ENCODE measurements at regions not wholly inside any gene's neighbourhood (a gene's known extent, or its start where the extent isn't known, plus 50 kb on each side); places are given as distances from the start of the nearest gene placed in this dataset.

- no peak for DNase-seq
Measured at GRCh38 chr6:113635222-113635986, 221.7 kb upstream of the MARCKS start.

GRCh38 chr6:113636357-113636824 lies 220.8 kb upstream of the MARCKS start:
- no peak for DNase-seq

- DNase-seq, result no peak
Measured at GRCh38 chr6:113640051-113640450, 217.1 kb upstream of the MARCKS start.

GRCh38 chr6:113642001-113642713 lies 215.0 kb upstream of the MARCKS start:
- DNase-seq, result no peak

- DNase-seq, result no peak
Measured at GRCh38 chr6:113642714-113643406, 214.3 kb upstream of the MARCKS start.

GRCh38 chr6:113643407-113643770 lies 213.8 kb upstream of the MARCKS start:
- no peak for DNase-seq

- no peak for DNase-seq
Measured at GRCh38 chr6:113644861-113645575, 212.1 kb upstream of the MARCKS start.

- no peak for DNase-seq
Measured at GRCh38 chr6:113645576-113645970, 211.6 kb upstream of the MARCKS start.

GRCh38 chr6:113645986-113646385 lies 211.2 kb upstream of the MARCKS start:
- no peak for DNase-seq

- DNase-seq, result no peak
Measured at GRCh38 chr6:113646701-113647100, 210.4 kb upstream of the MARCKS start.

GRCh38 chr6:113647143-113647889 lies 209.8 kb upstream of the MARCKS start:
- no peak for DNase-seq

GRCh38 chr6:113648698-113649097 lies 208.4 kb upstream of the MARCKS start:
- DNase-seq, result no peak

GRCh38 chr6:113649276-113649675 lies 207.9 kb upstream of the MARCKS start:
- no peak for DNase-seq

GRCh38 chr6:113649880-113650609 lies 207.1 kb upstream of the MARCKS start:
- no peak for DNase-seq

- DNase-seq, result no peak
Measured at GRCh38 chr6:113650610-113650979, 206.6 kb upstream of the MARCKS start.

- no peak for DNase-seq
Measured at GRCh38 chr6:113651120-113651519, 206.0 kb upstream of the MARCKS start.

GRCh38 chr6:113651920-113652319 lies 205.2 kb upstream of the MARCKS start:
- no peak for DNase-seq

- no peak for DNase-seq
Measured at GRCh38 chr6:113653275-113653674, 203.9 kb upstream of the MARCKS start.

- no peak for DNase-seq
Measured at GRCh38 chr6:113654396-113654795, 202.7 kb upstream of the MARCKS start.

- no peak for DNase-seq
Measured at GRCh38 chr6:113655761-113656160, 201.4 kb upstream of the MARCKS start.

GRCh38 chr6:113659762-113660404 lies 197.3 kb upstream of the MARCKS start:
- no peak for DNase-seq
